Esophagus squamous epithelium (tissue), 4 donors: ENCODE measurements at regions not wholly inside any gene's neighbourhood (a gene's known extent, or its start where the extent isn't known, plus 50 kb on each side); places are given as distances from the start of the nearest gene placed in this dataset.

Experiments
- CTCF ChIP-seq, 6 experiments: fragments of 450-650 bp in 4 of 6; fragments of 200-600 bp in 2 of 6; sonication (generic) in 2 of 6; IDR thresholded peaks; one replicate each; pipeline ENCODE4 v1.5.1; 2016 to 2019; ENCODE audit warnings: antibody characterized with exemption in 6 of 6, mild to moderate bottlenecking in 4 of 6, moderate library complexity in 4 of 6
- POLR2A ChIP-seq, 4 donors: fragments of 450-650 bp; IDR thresholded peaks; one replicate each; pipeline ENCODE4 v1.6.1; 2017; ENCODE audit warnings: antibody characterized with exemption in 4 of 4, mild to moderate bottlenecking in 4 of 4, moderate library complexity in 3 of 4

GRCh38 chr7:125201002-125201401 is 271.4 kb upstream of the POT1 start:
- TF ChIP-seq CTCF (IDR thresholded peaks at IDR 0.05) (no peak), POLR2A (IDR thresholded peaks at IDR 0.05) (no peak)
